Astrocyte (in vitro differentiated cells and primary cell): ENCODE measurements at regions not wholly inside any gene's neighbourhood (a gene's known extent, or its start where the extent isn't known, plus 50 kb on each side); places are given as distances from the start of the nearest gene placed in this dataset.
"Not testable (repeated sequence)": the region's sequence is repeated elsewhere in the genome, so short reads cannot be mapped to it uniquely, and the experiment has no call there.

Experiments
- DNase-seq: peaks from one replicate; pipeline ENCODE4 v3.0.0-alpha.2; 2010; ENCODE audit warnings: low read depth
- FAIRE-seq: peaks from 2 replicates; lab custom pipeline; 2011; peaks lifted over from hg19 to GRCh38; lab: Jason Lieb, UNC
- H2AFZ ChIP-seq: 2 replicates; pipeline ENCODE4 v1.6.0; 2012; ENCODE audit warnings: low read depth, low read length, inconsistent platforms
- H3K27ac ChIP-seq: 2 replicates; pipeline ENCODE4 v1.5.1; 2011; ENCODE audit warnings: low read depth, low read length, inconsistent platforms
- H3K27me3 ChIP-seq: 2 replicates; pipeline ENCODE4 v1.6.0; 2011; ENCODE audit warnings: low read length, inconsistent platforms; ENCODE audit not compliant: insufficient read depth
- H3K36me3 ChIP-seq: 2 replicates; pipeline ENCODE4 v1.5.1; 2011; ENCODE audit warnings: low read length, inconsistent platforms; ENCODE audit not compliant: insufficient read depth
- H3K4me1 ChIP-seq: 2 replicates; pipeline ENCODE4 v1.5.1; 2011; ENCODE audit warnings: low read length, inconsistent platforms; ENCODE audit not compliant: insufficient read depth
- H3K4me2 ChIP-seq: 2 replicates; pipeline ENCODE4 v1.6.0; 2012; ENCODE audit warnings: low read length, inconsistent platforms
- H3K4me3 ChIP-seq: 2 replicates; pipeline ENCODE4 v1.5.1; 2011; ENCODE audit warnings: low read depth, mild to moderate bottlenecking, low read length, inconsistent platforms; ENCODE audit not compliant: insufficient read depth
- H3K79me2 ChIP-seq: 2 replicates; pipeline ENCODE4 v1.6.0; 2012; ENCODE audit warnings: mild to moderate bottlenecking, low read length, inconsistent platforms; ENCODE audit not compliant: insufficient read depth
- H3K9ac ChIP-seq: 2 replicates; pipeline ENCODE4 v1.6.0; 2012; ENCODE audit warnings: mild to moderate bottlenecking, low read length, inconsistent platforms
- H3K9me3 ChIP-seq: 2 replicates; pipeline ENCODE4 v1.5.1; 2012; ENCODE audit warnings: low read depth, mild to moderate bottlenecking, low read length, inconsistent platforms; ENCODE audit not compliant: insufficient read depth
- H4K20me1 ChIP-seq: 2 replicates; pipeline ENCODE4 v1.6.0; 2012; ENCODE audit warnings: low read length, inconsistent platforms; ENCODE audit not compliant: insufficient read depth
- H3K27ac Mint-ChIP-seq: one replicate; pipeline ENCODE4 v1.8.0; 2021; ENCODE audit warnings: mild to moderate bottlenecking, mixed read lengths; ENCODE audit not compliant: unreplicated experiment
- H3K27me3 Mint-ChIP-seq: one replicate; pipeline ENCODE4 v1.8.0; 2021; ENCODE audit warnings: low read depth, mixed read lengths; ENCODE audit not compliant: unreplicated experiment
- H3K36me3 Mint-ChIP-seq: one replicate; pipeline ENCODE4 v1.8.0; 2021; ENCODE audit warnings: low read depth, mixed read lengths; ENCODE audit not compliant: unreplicated experiment
- H3K4me1 Mint-ChIP-seq: one replicate; pipeline ENCODE4 v1.8.0; 2021; ENCODE audit warnings: low read depth, mixed read lengths; ENCODE audit not compliant: unreplicated experiment
- H3K4me3 Mint-ChIP-seq: one replicate; pipeline ENCODE4 v1.8.0; 2021; ENCODE audit warnings: mild to moderate bottlenecking, moderate library complexity, mixed read lengths; ENCODE audit not compliant: unreplicated experiment
- H3K9me3 Mint-ChIP-seq: one replicate; pipeline ENCODE4 v1.8.0; 2021; ENCODE audit warnings: mild to moderate bottlenecking, mixed read lengths; ENCODE audit not compliant: unreplicated experiment
- EZH2 ChIP-seq: IDR thresholded peaks from 2 replicates; pipeline ENCODE4 v1.6.1; 2012; ENCODE audit warnings: mild to moderate bottlenecking, low read length, inconsistent platforms; ENCODE audit not compliant: insufficient read depth
- TF ChIP-seq, protein P1 (sequence below): IDR thresholded peaks from 2 replicates; pipeline ENCODE4 v1.5.1; 2011; ENCODE audit warnings: low read depth, mild to moderate bottlenecking, inconsistent platforms, low read length, moderate library complexity; ENCODE audit not compliant: insufficient read depth

GRCh38 chrY:7529396-7529795 lies 617.8 kb upstream of the AMELY start:
- DNase-seq = no peak
- Histone ChIP-seq H3K4me2 (no peak overlapping the region), H3K4me3 (no peak overlapping the region), H3K27me3 (no peaks in the 10 kb centered on the region), H3K9me3 (no peaks in the 10 kb centered on the region), H3K9ac (no peak overlapping the region), H3K4me1 (no peaks in the 10 kb centered on the region), H2AFZ (no peak overlapping the region), H3K36me3 (no peaks in the 10 kb centered on the region), H3K79me2 (no peaks in the 10 kb centered on the region), H4K20me1 (no peaks in the 10 kb centered on the region), H3K27ac (no peak overlapping the region)
- Mint-ChIP-seq H3K36me3 (no peaks in the 10 kb centered on the region), H3K27me3 (no peaks in the 10 kb centered on the region), H3K4me3 (no peak overlapping the region), H3K4me1 (no peaks in the 10 kb centered on the region), H3K27ac (no peak overlapping the region), H3K9me3 (no peaks in the 10 kb centered on the region)
- no peak for FAIRE-seq
- no peak for TF ChIP-seq EZH2
- TF ChIP-seq, protein P1, sequence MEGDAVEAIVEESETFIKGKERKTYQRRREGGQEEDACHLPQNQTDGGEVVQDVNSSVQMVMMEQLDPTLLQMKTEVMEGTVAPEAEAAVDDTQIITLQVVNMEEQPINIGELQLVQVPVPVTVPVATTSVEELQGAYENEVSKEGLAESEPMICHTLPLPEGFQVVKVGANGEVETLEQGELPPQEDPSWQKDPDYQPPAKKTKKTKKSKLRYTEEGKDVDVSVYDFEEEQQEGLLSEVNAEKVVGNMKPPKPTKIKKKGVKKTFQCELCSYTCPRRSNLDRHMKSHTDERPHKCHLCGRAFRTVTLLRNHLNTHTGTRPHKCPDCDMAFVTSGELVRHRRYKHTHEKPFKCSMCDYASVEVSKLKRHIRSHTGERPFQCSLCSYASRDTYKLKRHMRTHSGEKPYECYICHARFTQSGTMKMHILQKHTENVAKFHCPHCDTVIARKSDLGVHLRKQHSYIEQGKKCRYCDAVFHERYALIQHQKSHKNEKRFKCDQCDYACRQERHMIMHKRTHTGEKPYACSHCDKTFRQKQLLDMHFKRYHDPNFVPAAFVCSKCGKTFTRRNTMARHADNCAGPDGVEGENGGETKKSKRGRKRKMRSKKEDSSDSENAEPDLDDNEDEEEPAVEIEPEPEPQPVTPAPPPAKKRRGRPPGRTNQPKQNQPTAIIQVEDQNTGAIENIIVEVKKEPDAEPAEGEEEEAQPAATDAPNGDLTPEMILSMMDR = no peak

- H3K4me1 Mint-ChIP-seq, H3K27ac ChIP-seq, H4K20me1 ChIP-seq, H3K36me3 Mint-ChIP-seq, H3K4me1 ChIP-seq, H2AFZ ChIP-seq, H3K36me3 ChIP-seq, H3K9me3 Mint-ChIP-seq, H3K4me3 Mint-ChIP-seq, DNase-seq, H3K27me3 Mint-ChIP-seq, H3K79me2 ChIP-seq, FAIRE-seq, H3K9ac ChIP-seq, H3K27me3 ChIP-seq, H3K27ac Mint-ChIP-seq, H3K9me3 ChIP-seq: not testable (repeated sequence)
- Histone ChIP-seq H3K4me2 (peak overlapping the region; percentile 59), H3K4me3 (peak overlapping the region; percentile 10)
Observed at GRCh38 chrY:7527568-7527967, 616.0 kb upstream of the AMELY start.

- no peak for FAIRE-seq
- H3K36me3 ChIP-seq = no peaks in the 10 kb centered on the region
- H4K20me1 ChIP-seq = no peaks in the 10 kb centered on the region
- H2AFZ ChIP-seq = no peak overlapping the region
- H3K4me1 ChIP-seq = no peaks in the 10 kb centered on the region
- H3K9me3 ChIP-seq = no peaks in the 10 kb centered on the region
- H3K27me3 ChIP-seq = no peaks in the 10 kb centered on the region
- Mint-ChIP-seq H3K4me1 (no peaks in the 10 kb centered on the region), H3K9me3 (peaks cover 2% of the 10 kb centered on the region), H3K27ac (no peak overlapping the region), H3K36me3 (no peaks in the 10 kb centered on the region), H3K4me3 (no peak overlapping the region), H3K27me3 (no peaks in the 10 kb centered on the region)
- H3K4me3 ChIP-seq = no peak overlapping the region
- no peak overlapping the region for H3K27ac ChIP-seq
- H3K9ac ChIP-seq = no peak overlapping the region
- TF ChIP-seq, protein P1 = no peak
- no peak for TF ChIP-seq EZH2
- no peaks in the 10 kb centered on the region for H3K79me2 ChIP-seq
- no peak overlapping the region for H3K4me2 ChIP-seq
- DNase-seq = no peak
Observed at GRCh38 chrY:7518387-7518786, 606.8 kb upstream of the AMELY start.
